ENCODE measurements at regions not wholly inside any gene's neighbourhood (a gene's known extent, or its start where the extent isn't known, plus 50 kb on each side); places are given as distances from the start of the nearest gene placed in this dataset.

- no peak for DNase-seq
Measured at GRCh38 chr18:51401912-51402311, 204.4 kb upstream of the MEX3C start.

GRCh38 chr18:51404620-51405019 is 207.1 kb upstream of the MEX3C start:
- DNase-seq = no peak

DNA sequence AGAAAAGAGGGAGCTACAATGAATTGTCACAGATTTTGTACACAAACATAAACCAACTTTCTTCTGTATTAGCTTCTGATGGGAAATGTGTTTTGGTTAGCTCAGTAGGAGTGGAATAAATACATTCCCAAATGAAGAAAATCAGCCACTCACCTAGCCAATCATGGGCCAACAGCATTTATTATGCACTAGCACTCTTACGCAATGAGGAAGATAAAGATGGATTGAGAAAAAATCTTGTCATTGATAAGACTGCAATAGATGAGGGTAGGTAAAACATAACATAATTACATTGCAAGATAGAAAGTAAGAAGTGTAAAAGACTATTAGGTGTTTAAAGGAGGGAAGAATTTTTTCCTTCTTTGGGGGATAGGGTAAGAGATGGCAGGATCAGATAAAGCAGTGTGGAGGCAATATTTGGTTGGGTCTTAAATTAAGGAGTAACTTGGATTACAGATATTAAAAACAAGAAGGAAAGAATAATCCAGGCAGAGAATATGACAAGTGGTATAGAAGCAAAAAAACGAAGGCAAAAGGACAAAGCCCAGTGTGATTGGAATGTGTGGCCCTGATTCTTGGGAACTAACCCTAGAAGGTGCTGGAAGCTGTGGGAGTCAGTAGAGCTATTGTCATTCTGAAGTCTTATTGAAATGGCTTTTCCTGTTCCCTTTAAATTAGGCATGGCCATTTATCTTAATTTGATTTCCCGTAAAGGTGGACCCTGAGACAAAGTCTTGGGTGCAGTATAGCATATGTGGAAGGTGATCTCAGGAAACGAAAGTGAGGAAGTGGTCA is 208.4 kb upstream of the MEX3C start:
- DNase-seq = no peak

DNA sequence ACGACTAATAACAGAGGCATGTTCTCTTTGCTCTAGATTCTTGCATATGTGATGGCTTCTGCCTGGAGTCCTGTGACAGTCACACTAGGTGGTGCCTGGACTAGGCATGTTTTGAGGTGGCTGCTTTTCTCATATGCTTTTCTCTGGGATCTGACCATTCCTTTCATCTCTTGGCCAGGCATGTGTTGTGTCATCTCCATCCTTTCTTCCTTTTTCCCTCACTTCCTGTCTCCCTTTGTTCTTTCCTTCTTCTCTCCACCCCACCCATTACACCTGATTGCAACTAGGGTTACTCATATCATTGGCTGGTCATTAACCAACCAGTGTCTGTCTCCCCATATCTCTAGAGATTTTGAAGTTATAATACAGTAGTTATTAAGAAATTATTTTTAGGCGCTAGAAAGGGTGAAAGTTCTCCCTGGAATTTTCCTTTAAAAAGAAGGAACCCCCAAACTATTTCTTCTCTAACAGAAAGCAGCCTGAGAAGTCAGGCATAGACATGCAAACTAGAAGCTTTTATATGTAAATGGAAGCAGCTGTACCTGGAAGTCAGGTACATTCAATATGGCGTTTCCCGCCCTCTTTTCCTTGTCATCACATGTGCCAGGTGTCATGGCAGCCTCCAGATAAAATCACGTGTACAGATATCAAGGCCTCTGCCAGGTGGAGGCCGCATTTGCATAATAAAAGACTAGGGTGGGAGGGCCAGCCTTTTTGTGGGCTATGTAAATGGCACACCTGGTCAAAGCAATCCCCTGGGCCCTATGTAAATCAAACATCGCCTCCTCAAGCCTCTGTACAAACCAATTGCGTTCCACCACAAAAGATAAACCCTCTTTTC is 220.4 kb upstream of the MEX3C start:
- DNase-seq = no peak

GRCh38 chr18:51425475-51425874 is 228.0 kb upstream of the MEX3C start:
- DNase-seq = no peak

DNA sequence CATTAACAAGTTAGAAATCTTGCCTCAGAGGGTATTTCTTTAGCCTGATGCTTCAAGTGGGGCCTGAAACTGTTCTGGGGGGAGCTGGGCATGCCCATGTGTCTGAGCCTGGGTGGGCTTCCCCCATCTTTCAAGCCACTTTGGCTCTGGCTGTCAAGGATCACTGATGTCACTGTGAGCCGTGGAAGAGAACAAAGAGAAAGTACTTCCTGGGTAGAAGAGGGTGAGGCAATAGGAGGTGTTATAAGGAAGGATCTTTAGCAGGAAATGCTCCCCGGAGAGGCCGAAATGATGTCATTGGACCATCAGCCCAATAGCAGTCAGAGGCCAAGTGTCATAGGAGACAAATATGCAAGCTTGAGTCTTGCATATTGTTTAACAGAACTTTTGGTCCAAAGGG is 228.4 kb upstream of the MEX3C start:
- DNase-seq = no peak

GRCh38 chr18:51426996-51427395 is 229.5 kb upstream of the MEX3C start:
- no peak for DNase-seq

DNA sequence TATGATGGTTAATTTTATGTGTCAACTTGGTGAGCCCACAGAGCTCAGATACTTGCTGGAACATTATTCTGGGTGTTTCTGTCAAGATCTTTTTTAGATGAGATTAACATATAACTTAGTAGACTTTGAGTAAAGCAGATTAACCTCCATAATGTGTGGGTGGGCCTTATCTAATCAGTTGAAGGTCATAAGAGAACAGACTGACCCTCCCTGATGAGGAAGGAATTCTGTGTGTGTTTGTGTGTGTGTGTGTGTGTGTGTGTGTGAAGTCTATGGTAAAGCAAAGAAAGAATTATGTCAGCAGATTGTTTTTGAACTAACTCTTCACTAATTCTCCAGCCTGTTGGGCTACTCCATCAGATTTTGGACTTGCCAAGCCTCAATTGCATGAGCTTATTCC is 232.2 kb upstream of the MEX3C start:
- DNase-seq = no peak

GRCh38 chr18:51430538-51430937 is 233.1 kb upstream of the MEX3C start:
- peak; percentile 84 for DNase-seq

DNA sequence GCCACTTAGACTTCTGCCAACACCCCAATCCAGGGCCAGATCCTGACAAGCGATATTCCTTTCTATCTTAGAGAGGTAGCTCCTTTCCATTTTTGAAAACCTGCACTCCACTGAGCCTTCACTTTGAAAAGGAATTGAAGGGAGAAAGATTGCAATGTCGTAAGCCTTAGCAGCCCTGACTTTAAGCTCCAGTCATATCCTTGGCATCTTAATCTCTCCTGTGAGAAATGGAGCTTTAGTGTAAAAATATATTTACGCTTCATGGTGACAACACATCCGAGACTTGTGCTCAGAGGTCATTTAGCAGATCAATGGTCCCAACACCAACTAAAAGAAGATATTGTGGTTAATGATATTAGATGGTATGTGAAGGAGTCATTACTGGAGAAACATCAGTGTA is 235.8 kb upstream of the MEX3C start:
- no peak for DNase-seq

DNA sequence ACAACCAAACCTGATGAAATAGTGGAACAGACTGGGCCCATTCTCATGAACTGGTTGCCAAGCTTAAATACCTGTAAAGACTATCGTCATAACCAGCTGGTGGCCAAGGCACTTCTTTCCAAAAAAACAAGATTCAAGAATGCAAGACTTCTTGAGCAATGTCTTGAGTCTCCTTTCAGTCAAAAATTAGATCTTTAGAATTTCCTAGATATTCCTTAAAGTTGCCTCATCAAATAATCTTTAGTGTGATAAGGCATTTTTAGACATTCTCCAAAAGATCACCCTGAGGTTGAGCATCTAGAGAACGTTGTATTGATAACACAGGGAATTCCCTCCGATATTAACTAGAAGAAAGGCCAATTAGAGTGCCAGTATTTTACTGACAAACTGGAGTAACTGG is 236.4 kb upstream of the MEX3C start:
- DNase-seq = no peak

- no peak for DNase-seq
Measured at GRCh38 chr18:51437280-51438271, 240.1 kb upstream of the MEX3C start.

DNA sequence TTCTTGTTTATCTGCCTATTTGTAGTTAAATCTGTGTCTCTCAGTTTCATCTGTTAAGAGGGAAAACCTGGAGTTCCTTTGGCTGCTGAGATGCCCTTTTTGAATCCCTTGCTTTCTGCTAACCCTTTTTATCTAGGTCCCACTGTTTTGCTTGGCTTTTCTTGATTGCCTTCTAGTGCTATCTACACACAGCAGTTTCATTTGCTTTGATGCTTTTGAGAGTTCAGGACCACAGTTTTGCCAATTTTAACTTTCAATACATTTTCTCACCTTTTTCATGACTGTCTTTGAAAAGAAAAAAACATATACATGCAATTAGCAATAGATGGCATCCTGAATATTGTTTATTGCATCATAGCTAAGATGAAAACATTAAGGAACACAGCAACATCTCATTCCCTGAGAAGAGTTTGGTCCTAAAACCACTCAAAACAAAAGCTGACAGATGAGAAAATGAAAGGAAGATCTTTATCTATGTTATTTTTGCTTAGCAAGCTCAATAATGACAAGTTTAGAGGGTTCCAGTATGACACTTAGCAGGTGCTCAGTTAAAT is 241.4 kb upstream of the MEX3C start:
- no peak for DNase-seq

- no peak for DNase-seq
Measured at GRCh38 chr18:51442012-51442411, 244.5 kb upstream of the MEX3C start.

DNA sequence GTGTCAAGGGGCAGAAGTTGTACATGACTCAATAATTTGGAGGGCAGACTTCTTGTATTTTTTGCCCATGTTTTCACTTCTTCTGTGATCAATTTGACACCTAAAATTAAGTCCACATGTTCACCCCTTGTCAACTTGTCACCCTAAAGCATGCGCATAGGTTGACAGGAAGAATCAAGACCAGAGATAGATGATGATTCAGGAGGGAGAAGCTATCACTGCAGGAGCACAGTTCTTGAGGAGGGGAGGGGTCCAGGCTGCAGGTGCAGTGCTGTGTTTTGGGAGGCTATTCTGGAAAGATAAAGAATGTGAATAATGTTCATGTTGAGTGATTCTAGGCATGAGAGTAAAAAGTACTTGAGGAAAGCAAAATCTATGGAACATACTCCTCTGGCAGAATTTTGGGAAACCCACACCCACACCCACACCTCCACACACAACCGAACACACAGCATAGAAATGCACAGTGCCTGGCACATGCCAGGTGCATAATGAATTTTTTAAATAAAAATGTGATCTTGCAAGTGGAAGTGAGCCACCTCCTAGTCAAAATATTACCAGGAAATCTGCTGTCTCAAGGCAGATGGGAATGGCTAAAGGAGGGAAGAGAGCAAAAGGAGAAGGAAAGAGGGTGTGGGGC is 249.2 kb upstream of the MEX3C start:
- DNase-seq = no peak

DNA sequence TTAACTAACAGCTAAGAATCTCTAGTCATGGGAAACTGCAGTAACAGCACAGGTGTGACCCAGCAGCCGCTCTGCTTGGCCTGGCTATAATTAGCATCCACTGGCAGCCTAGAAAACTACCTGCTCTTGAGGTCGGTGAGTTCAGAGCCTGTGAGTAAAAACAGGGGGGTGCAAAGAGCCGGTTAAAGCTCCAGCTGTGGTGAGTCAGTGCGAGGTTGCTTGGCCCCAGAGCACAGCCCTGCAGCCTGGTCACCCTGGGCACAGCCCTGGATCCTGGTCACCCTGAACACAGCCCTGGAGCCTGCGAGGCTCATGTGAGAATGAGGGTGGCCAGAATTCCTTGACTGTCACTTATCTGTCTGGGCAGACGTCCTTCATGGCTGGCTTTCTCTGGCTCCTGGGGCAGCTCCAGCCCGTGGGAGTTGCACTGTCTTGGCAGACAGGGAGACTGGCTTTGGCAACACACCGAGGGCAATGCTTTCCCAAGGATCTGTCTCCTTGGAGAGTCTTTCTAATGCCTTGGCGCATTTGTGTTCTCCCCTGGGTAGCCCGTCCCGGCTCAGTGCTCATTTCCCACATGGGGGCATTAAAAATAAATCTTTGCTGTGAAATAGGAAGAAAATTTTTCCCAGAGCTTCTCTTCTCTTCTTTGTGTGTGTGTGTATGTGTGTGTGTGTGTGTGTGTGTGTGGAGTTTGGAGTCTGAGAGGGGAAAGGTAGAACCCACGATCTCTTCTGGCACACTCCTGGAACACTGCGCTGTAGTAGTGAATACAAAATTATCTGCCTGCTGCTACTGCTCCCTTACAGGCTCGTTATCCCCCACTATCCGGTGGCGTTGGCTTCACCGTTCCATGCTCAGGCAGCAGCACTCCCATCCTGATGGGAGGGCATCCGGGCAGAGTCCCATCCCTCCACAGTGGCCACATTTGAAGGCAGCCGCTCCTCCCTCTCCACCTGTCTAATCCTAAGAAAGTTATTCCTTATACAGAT is 250.2 kb upstream of the MEX3C start:
- no peak for DNase-seq

- DNase-seq = no peak
Measured at GRCh38 chr18:51448949-51449348, 251.5 kb upstream of the MEX3C start.

- no peak for DNase-seq
Measured at GRCh38 chr18:51453594-51453993, 256.1 kb upstream of the MEX3C start.

- DNase-seq = no peak
Measured at GRCh38 chr18:51458861-51459260, 261.4 kb upstream of the MEX3C start.

GRCh38 chr18:51461956-51462355 is 264.5 kb upstream of the MEX3C start:
- no peak for DNase-seq

Data from MV-4-11 (cell line).